Coronary artery (tissue), 2 donors: ENCODE measurements at regions not wholly inside any gene's neighbourhood (a gene's known extent, or its start where the extent isn't known, plus 50 kb on each side); places are given as distances from the start of the nearest gene placed in this dataset.

Experiments
- DNase-seq: peaks from one replicate; pipeline ENCODE4 v3.0.0-alpha.2; 2017; ENCODE audit warnings: low spot score
- H3K27ac ChIP-seq, 2 donors: fragments of 200-600 bp; sonication (generic); one replicate each; pipeline ENCODE4 v1.5.1; 2016 to 2019
- H3K4me3 ChIP-seq: fragments of 200-600 bp; sonication (generic); 2 replicates; pipeline ENCODE4 v1.5.1; 2016; ENCODE audit warnings: mild to moderate bottlenecking, moderate library complexity
- CTCF ChIP-seq: fragments of 200-600 bp; sonication (generic); IDR thresholded peaks from one replicate; pipeline ENCODE4 v1.5.1; 2019; ENCODE audit warnings: antibody characterized with exemption

GRCh38 chr10:71077143-71077581 is 135.2 kb upstream of the UNC5B start:
- H3K4me3 ChIP-seq: no peak overlapping the region
- TF ChIP-seq CTCF: no peak
- H3K27ac ChIP-seq: no peak overlapping the region
- peak; percentile 68 for DNase-seq

GRCh38 chr10:71077796-71078453 is 134.4 kb upstream of the UNC5B start:
- no peak overlapping the region for H3K4me3 ChIP-seq
- TF ChIP-seq CTCF: no peak
- DNase-seq: peak; percentile 58
- no peak overlapping the region for H3K27ac ChIP-seq

GRCh38 chr10:71078454-71079145 is 133.8 kb upstream of the UNC5B start:
- H3K27ac ChIP-seq: no peak overlapping the region
- TF ChIP-seq CTCF: no peak
- H3K4me3 ChIP-seq: no peak overlapping the region
- peak; percentile 56 for DNase-seq

- TF ChIP-seq CTCF: no peak
- no peak overlapping the region for H3K27ac ChIP-seq
- no peak overlapping the region for H3K4me3 ChIP-seq
- DNase-seq: peak; percentile 64
Observed at GRCh38 chr10:71079761-71080380, 132.5 kb upstream of the UNC5B start.

DNA sequence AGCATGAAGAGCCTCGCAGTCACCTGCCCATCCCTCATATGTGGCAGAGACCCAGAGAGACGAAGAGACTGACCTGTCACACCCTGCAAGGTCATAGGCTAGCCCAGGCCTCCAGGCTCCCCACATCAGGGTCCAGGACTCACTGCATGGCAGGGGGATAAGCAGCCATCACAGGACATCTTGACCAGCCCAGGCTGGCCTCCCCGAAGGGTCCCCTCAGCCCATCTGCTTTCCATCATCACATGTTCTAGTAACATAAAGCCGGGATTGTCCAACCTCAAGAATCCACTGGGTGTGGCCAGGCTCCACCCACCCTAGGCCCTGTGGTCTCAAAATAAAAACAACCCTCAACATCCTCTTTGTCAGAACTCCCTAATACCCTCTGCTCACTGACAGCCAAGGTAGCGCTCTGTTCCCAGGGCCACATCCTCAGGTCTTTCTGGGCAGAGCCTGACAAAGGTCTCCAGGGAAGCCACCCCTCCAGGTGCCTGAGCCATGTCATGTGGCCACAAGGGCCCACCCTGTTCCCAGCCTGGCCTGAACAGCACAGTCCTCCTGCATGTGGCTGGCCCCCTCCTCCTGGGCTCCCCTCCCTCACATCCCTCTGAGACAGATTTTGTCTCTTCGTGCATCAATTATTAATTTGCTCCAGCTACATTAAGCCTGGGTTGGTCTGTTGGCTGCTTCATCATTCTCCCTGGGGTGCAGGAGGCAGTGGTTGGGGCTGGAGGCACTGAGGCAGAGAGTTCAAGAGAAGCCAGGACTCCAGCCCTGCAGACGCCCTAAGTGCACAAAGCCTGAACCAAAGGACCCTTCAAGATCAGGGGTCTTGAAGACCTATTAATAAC is 131.8 kb upstream of the UNC5B start:
- peak; percentile 60 for DNase-seq
- H3K4me3 ChIP-seq: no peak overlapping the region
- no peak for TF ChIP-seq CTCF
- no peak overlapping the region for H3K27ac ChIP-seq

DNA sequence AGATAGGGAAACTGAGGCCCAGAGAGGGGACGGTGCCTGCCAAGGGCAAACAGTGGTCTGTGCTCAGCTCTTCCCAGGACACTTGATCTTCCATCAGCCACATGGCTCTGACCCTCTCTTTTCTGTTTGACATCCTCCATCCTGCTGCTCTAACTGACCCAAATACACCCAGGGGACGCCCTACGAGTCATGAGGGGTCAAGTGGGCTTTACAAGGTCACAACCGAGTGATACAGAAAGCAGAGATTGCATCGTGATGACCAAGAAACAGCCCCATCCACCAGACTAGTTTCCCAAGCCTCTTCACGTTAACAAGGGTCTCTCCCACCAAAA is 131.2 kb upstream of the UNC5B start:
- Histone ChIP-seq H3K4me3 (no peak overlapping the region), H3K27ac (no peak overlapping the region)
- no peak for TF ChIP-seq CTCF
- DNase-seq: peak; percentile 50
